ENCODE measurements at regions not wholly inside any gene's neighbourhood (a gene's known extent, or its start where the extent isn't known, plus 50 kb on each side); places are given as distances from the start of the nearest gene placed in this dataset.

- no peak for TF ChIP-seq EZH2 (IDR thresholded peaks at IDR 0.05; ENCODE audit: insufficient read depth, poor library complexity, severe bottlenecking)
- TF ChIP-seq EZH2phosphoT487 (IDR thresholded peaks at IDR 0.05; ENCODE audit: insufficient read depth, low read depth), result no peak
Observed at GRCh38 chr15:29456964-29457363, 187.3 kb upstream of the NSMCE3 start.
